Fibroblast of gingiva (primary cell): ENCODE measurements at regions not wholly inside any gene's neighbourhood (a gene's known extent, or its start where the extent isn't known, plus 50 kb on each side); places are given as distances from the start of the nearest gene placed in this dataset.
A peak's percentile ranks its signal among the peaks of the same experiment; 100 is the strongest.
"Not testable (repeated sequence)": the region's sequence is repeated elsewhere in the genome, so short reads cannot be mapped to it uniquely, and the experiment has no call there.

Experiments used
- DNase-seq: peaks from one replicate; pipeline ENCODE4 v3.0.0-alpha.2; 2011; ENCODE audit warnings: low read depth

- no peak for DNase-seq
These were observed 120.2 kb upstream of the CREB1 start for GRCh38 chr2:207409517-207409916.

DNA sequence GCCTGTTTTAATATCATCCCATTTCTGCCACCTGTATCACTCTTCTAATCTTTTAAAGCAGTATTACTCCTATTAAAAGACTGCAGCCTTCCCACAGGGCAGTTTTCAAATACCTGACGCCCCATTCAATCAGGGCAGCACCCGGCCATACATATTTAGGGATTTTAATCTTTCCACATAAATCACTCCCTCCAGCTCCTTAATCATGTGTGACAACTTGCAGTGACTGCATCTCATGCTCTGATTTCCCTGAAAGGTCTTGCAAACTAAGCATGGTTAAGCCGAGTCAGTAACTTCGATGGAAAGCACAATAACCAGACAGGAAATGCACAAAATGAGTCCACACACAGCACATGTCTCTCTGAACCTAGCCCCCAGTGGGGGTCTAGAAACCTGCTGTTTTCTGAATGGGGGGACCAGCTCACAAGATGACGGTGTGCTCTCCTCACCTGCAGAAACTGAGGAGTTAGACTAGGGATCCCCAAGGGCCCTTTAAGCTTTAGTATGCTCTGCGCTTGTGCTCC is 116.9 kb upstream of the CREB1 start:
- no peak for DNase-seq

GRCh38 chr2:207413376-207413907 is 116.3 kb upstream of the CREB1 start:
- no peak for DNase-seq

GRCh38 chr2:207416111-207416510 is 113.7 kb upstream of the CREB1 start:
- DNase-seq, result no peak

DNA sequence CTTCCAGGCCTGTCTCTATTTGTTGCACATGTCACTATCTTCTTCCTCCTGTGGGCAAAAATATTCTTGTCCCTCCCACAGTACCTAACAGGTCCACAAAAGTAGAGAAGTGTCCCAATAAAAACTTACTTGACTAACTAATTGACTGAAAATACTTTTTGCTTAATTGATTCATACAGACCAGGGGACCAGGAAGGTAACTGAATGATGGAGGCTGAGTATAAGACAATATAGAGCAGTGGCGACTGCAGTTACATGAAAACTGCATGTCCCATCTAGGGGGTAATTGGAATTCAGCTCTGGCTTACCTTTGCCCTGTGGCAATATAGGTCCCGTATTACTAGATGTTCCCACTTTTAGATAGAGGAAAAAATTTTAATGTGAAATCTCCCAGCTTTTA is 112.9 kb upstream of the CREB1 start:
- no peak for DNase-seq

DNA sequence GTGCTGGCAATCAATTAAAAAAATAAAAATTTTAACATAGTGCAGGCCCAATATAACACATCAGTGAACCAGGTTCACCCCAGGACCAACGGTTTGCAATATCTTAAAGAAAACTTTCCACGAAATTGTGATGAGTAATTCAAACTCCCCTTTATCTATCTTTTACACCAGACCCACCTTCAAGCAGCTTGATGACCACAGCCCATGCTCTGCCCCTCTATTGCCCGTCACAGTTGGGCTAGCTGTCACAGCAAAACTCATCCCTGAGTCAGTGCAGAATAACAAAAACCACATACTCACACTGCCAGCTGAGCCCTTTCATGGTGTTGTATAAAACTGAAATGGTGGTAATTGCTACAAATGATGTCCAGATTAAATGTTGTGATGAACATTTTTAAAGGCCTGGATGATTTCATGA is 112.5 kb upstream of the CREB1 start:
- DNase-seq, result no peak

DNA sequence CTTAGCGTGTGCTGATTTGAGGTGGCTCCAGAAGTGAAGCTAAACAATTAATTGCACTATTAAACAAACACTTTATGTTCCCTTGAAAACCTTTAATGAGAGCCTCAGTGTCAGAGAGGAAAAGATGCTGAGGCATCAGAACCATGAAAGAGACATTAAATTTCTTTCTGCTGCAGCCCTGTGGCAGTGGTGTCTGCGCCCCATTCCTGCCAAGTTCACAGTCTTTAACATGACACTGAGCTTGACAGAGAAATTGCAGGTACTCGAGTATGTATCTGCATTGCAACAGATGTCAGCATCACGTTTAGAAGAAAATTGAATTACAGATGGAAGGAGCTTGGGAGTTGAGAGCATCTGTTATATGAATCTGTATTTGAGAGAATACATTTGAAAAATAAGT is 111.3 kb upstream of the CREB1 start:
- DNase-seq, result no peak

DNA sequence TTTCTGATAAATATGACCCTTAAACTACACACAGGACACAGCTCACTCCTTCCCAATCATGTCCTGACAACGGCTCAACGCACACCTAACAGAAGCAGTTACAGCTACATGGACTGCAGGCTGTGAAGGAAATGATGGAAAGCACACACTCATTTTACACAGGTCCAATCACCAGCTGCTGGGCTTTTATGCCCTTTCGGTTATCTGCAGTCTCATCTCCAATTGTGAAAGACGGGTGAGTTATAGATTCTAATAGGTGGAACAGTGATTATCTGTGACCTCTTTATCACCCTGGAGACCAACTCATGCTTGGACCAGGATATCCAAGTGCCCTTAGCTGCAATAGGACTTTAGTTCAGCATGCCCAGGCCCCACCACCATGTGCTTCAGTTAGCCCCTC is 110.4 kb upstream of the CREB1 start:
- no peak for DNase-seq

DNA sequence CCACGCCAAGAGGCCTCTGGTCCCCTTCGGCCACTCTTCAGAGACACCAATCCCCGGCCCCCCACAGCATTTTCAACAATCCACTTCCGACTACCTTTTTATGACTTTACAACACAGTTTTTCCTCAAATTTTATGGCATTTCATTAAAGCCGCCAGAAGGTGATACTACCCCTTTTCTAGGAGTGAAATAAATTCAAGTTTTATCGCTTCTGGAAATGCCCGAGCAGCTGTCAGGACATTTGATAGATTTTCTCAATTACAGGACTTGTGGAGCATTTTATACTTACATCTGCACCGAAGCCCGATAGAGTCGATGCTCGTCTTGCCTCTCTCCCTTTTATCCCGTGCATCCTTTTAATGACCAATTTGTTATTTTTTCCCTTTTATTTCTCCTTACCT is 108.1 kb upstream of the CREB1 start:
- DNase-seq, result no peak

DNA sequence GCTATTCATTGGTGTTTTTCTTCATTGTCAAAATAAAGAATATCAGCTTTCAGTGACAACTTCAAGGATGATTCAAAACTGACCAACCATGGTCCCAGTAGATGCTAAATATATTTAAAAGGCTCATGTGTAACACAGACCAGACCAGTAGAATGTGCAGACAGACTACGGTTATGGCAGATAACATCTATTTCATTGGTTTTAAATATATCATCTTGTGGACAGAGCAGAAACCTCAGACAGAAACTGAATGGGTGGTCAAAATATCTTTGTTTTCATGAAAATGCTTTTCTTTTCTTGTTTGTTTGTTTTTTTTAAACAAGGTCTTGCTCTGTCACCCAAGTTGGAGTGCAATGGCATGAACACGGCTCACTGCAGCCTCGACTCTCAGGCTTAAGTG is 107.4 kb upstream of the CREB1 start:
- no peak for DNase-seq

DNA sequence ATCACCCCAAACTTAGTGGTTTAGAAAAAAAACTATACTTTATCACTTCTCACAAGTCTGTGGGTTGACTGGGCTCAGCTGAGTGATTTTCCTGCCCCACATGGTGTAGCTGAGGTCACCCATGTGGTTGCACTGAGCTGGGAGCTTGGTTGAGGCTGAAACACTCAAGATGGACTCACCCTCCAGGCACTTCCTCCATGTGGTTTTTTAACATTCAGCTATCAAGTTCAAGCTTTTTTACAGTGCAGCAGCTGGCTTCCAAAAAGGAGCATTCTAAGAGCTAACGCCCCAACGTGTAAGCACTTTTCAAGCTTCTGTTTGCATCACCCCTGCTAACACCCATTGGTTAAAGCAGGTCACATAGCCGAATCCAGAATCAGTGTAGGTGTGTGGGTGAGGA is 105.9 kb upstream of the CREB1 start:
- no peak for DNase-seq

GRCh38 chr2:207427986-207428385 is 101.8 kb upstream of the CREB1 start:
- no peak for DNase-seq

GRCh38 chr2:207428573-207428972 is 101.2 kb upstream of the CREB1 start:
- no peak for DNase-seq

GRCh38 chr2:207432453-207432852 is 97.3 kb upstream of the CREB1 start:
- DNase-seq, result peak; percentile 43

DNA sequence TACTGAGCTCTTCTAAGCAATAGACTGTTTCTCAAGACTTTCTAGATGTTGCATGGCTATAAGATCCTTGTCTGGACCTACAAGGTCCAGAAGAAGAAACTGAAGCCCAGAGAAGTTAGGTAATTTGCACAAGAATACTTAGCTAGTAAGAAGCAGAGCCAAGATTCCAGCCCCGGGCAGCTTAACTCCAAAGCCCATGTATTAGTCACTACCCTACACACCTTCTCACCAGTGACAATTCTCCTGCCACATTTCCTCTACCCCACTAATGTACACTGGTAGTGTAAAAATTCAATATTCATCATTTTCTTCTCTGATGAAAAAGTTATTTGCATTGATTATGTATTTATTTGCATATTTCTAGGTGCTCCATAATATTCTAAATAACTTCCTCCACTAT is 95.5 kb upstream of the CREB1 start:
- DNase-seq, result no peak

DNA sequence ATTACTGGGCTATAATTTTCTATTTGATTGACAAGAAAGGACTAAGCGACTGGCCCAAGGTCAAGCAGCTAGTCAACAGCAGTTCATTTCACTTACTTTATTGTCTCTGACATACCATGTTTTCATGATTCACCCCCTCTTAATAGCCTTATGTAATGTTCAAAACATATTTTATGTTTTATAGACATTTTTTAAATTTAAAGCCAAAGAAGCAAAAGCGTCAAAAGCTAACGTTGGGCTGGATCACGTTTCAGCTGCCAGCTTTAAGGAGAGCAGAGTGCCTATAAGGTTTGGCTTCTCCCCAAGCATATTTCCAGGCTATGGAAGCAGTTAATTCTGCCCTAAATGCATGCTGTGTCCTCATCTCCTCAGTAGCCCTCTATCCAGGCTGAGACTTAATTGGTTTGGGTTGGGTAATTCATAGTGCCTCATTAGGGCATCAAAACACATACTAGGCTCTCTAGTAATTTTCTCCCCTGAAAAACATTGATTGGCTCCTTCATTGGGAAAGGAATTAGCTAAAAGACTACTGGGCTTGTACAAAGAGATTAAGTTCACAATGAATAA is 94.8 kb upstream of the CREB1 start:
- no peak for DNase-seq

- DNase-seq, result no peak
These were observed 92.6 kb upstream of the CREB1 start for GRCh38 chr2:207437136-207437523.

DNA sequence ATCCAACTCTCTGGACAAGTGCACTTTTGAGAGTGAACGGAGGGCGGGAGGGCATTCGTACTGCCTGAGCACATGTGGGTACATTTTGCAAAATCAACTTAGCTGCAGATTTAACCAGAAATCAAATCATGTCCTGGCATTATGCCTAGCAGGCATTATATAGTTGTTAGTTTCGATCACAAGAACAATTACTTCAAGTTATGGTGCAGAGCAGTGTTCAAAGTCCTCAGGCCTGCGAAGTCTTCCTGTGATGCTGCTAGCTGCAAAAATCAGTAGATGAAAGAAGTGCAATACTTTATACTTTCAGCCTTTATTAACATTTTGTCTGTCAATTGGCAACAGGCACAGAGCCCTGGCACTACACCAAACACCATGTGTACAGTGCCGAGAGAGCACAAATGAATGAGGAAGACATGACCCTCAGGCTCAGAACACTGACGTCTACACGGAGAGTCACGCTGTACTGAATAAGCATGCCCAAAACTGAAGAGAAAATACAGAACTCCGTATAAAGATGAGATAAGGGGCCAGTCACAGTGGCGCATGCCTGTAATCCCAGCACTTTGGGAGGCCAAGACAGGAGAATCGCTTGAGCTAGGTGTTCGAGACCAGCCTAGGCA is 92.1 kb upstream of the CREB1 start:
- DNase-seq, result no peak

DNA sequence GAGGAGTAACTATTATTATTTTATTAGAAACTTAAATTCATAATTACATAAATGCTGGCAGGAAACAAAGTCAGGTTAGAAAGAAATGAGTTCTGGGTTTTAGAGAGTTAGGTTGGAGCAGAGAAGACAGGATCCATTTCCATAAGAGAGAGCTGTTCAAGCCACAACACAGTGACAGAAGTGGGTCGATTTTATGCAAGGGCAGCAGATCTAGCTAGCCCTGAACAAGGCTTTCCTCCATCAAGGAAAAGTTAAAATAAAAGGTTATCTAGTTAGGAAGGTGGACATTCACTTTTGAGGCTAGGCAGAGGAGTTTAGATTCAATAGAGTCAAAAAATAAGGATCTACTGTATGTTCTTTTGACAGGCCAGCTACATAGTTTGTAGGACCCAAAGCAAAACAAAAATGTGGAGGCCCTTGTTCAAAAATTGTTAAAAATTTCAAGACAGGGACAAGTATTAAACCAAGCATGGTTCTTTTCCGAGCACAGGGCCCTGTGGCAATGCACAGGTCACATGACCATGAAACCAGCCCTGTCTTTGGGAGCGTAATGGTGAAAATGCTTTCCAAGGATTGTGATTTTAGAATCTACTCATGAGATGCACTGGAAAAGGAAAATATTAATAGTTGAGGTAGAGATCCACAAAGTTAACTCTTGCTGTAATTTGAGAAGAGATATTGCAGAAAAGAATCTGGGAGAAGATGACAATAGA is 91.2 kb upstream of the CREB1 start:
- DNase-seq, result no peak

- DNase-seq, result not testable (repeated sequence)
These were observed 89.9 kb upstream of the CREB1 start for GRCh38 chr2:207439881-207440280.

- DNase-seq, result no peak
These were observed 85.0 kb upstream of the CREB1 start for GRCh38 chr2:207444756-207445155.

GRCh38 chr2:207446653-207447052 is 83.1 kb upstream of the CREB1 start:
- DNase-seq, result no peak

DNA sequence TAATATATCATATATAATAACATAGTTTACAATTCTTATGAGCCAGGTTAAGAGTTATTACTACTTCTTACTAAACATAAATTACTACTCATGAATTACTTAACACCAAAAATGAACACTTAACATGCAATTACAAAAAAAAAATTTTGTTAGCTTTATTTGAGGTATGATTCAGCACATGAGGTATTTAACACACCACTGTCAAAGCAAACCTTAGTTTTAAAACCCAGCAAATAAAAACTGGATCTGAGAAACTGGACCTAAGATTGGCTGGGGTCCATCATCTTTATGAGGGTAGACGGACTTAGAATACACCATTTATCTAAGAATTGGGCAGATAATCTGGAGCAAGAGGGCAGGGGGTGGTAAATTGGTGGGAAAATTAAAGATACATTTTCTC is 81.8 kb upstream of the CREB1 start:
- no peak for DNase-seq
